Fibroblast of lung (primary cell): ENCODE measurements at regions not wholly inside any gene's neighbourhood (a gene's known extent, or its start where the extent isn't known, plus 50 kb on each side); places are given as distances from the start of the nearest gene placed in this dataset.

Experiments
- DNase-seq, 2 donors: peaks; one replicate each; pipeline versions ENCODE4 v3.0.0 to v3.0.0-alpha.2; 2010; ENCODE audit warnings: low read depth in 2 of 2
- H2AFZ ChIP-seq: 2 replicates; pipeline ENCODE4 v1.5.1; 2012; ENCODE audit warnings: low read length, control low read depth, inconsistent platforms
- H3K27ac ChIP-seq: 2 replicates; pipeline ENCODE4 v1.5.1; 2011; ENCODE audit warnings: low read length, control low read depth; ENCODE audit not compliant: insufficient read depth
- H3K27me3 ChIP-seq: 2 replicates; pipeline ENCODE4 v1.5.1; 2011; ENCODE audit warnings: mild to moderate bottlenecking, low read length; ENCODE audit not compliant: control insufficient read depth, insufficient read depth
- H3K36me3 ChIP-seq: 2 replicates; pipeline ENCODE4 v1.5.1; 2011; ENCODE audit warnings: low read length; ENCODE audit not compliant: control insufficient read depth, insufficient read depth
- H3K4me1 ChIP-seq: 2 replicates; pipeline ENCODE4 v1.5.1; 2011; ENCODE audit warnings: low read length; ENCODE audit not compliant: control insufficient read depth, insufficient read depth; ENCODE audit errors: extremely low read depth
- H3K4me2 ChIP-seq: 2 replicates; pipeline ENCODE4 v1.5.1; 2011; ENCODE audit warnings: low read length, control low read depth; ENCODE audit not compliant: insufficient read depth; ENCODE audit errors: extremely low read depth
- H3K4me3 ChIP-seq, 4 experiments: fragments of 200-600 bp in 1 of 4; sonication (generic) in 1 of 4; replicated peaks in 1 of 4; 2 replicates each; pipeline ENCODE4 v1.5.1; 2011 to 2016; ENCODE audit warnings: low read length in 4 of 4, low read depth in 3 of 4, mild to moderate bottlenecking in 3 of 4, control low read depth in 2 of 4, inconsistent platforms in 1 of 4, mixed read lengths in 1 of 4; ENCODE audit not compliant: insufficient read depth in 1 of 4; ENCODE audit errors: control extremely low read depth in 1 of 4
- H3K79me2 ChIP-seq: 2 replicates; pipeline ENCODE4 v1.5.1; 2012; ENCODE audit warnings: mild to moderate bottlenecking, low read length, inconsistent platforms; ENCODE audit not compliant: control insufficient read depth, insufficient read depth
- H3K9ac ChIP-seq: 2 replicates; pipeline ENCODE4 v1.5.1; 2011; ENCODE audit warnings: mild to moderate bottlenecking, low read length, control low read depth; ENCODE audit not compliant: insufficient read depth
- H3K9me3 ChIP-seq: 2 replicates; pipeline ENCODE4 v1.5.1; 2012; ENCODE audit warnings: low read depth, low read length; ENCODE audit not compliant: control insufficient read depth, insufficient read depth
- H4K20me1 ChIP-seq: 2 replicates; pipeline ENCODE4 v1.5.1; 2011; ENCODE audit warnings: low read length; ENCODE audit not compliant: control insufficient read depth, insufficient read depth; ENCODE audit errors: extremely low read depth
- EZH2 ChIP-seq: IDR thresholded peaks from 2 replicates; pipeline ENCODE4 v1.5.1; 2012; ENCODE audit warnings: low read length, control low read depth, mild to moderate bottlenecking; ENCODE audit errors: missing control alignments
- TF ChIP-seq, protein P1 (sequence below), 2 donors: IDR thresholded peaks in 1 of 2; conservative IDR thresholded peaks in 1 of 2; 1 replicate in 1 of 2; 2 replicates in 1 of 2; pipeline ENCODE4 v1.5.1; 2011 to 2012; ENCODE audit warnings: low read length in 2 of 2, control low read depth in 1 of 2, inconsistent platforms in 1 of 2, low read depth in 1 of 2, mild to moderate bottlenecking in 1 of 2

DNA sequence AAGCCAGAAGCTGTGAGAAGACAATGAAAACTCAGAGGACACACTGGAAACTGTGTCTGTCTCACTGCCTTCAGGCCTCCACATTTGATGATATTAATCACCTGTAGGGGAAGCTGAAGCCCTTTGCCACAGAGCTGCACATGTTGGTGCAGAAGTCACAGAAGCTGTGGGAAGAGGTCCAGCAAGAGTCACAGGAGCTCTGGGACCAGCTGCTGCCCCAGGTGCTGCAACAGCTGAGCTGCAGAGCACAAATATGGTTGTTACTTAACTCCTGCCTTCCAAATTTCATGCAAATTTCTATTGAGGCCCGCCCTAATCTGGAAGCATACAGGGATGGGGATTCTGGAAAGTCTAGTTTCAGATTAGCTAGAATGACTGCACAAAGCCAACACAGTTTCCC, 169.3 kb downstream of the OGFRL1 start:
- Histone ChIP-seq H3K27me3 (no peaks in the 10 kb centered on the region), H3K9ac (no peak overlapping the region), H3K27ac (no peak overlapping the region), H3K9me3 (no peaks in the 10 kb centered on the region), H4K20me1 (no peaks in the 10 kb centered on the region), H3K4me1 (no peaks in the 10 kb centered on the region), H2AFZ (no peak overlapping the region), H3K36me3 (no peaks in the 10 kb centered on the region), H3K4me2 (no peak overlapping the region), H3K4me3 (no peak overlapping the region), H3K79me2 (no peaks in the 10 kb centered on the region)
- TF ChIP-seq EZH2: no peak
- TF ChIP-seq, protein P1, sequence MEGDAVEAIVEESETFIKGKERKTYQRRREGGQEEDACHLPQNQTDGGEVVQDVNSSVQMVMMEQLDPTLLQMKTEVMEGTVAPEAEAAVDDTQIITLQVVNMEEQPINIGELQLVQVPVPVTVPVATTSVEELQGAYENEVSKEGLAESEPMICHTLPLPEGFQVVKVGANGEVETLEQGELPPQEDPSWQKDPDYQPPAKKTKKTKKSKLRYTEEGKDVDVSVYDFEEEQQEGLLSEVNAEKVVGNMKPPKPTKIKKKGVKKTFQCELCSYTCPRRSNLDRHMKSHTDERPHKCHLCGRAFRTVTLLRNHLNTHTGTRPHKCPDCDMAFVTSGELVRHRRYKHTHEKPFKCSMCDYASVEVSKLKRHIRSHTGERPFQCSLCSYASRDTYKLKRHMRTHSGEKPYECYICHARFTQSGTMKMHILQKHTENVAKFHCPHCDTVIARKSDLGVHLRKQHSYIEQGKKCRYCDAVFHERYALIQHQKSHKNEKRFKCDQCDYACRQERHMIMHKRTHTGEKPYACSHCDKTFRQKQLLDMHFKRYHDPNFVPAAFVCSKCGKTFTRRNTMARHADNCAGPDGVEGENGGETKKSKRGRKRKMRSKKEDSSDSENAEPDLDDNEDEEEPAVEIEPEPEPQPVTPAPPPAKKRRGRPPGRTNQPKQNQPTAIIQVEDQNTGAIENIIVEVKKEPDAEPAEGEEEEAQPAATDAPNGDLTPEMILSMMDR (conservative IDR thresholded peaks at IDR 0.05 in 1 of 2, IDR thresholded peaks at IDR 0.05 in 1 of 2; ENCODE audit: low read depth in 1 of 2, low read length in 2 of 2): no peak
- no peak for DNase-seq

DNA sequence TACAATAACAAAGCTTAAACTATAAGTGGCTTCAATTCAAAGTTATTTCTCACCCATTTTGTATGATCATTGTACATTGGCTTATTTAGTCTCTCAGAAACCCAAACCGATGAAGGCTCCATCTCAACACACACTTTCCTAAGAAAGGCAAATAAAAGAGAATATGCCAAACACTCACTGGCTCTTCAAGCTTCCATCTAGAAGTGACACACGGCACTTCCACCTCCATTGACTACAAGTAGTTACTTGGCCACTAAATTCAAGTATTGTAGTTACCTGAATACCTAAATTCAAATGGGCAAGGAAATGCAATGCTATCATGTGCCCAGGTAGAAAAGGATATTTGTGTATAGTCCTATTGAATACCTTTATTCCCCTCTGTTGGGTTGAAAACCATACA, 170.6 kb downstream of the OGFRL1 start:
- no peaks in the 10 kb centered on the region for H3K9me3 ChIP-seq
- H4K20me1 ChIP-seq: no peaks in the 10 kb centered on the region
- TF ChIP-seq EZH2: no peak
- TF ChIP-seq, protein P1 (conservative IDR thresholded peaks at IDR 0.05 in 1 of 2, IDR thresholded peaks at IDR 0.05 in 1 of 2; ENCODE audit: low read depth in 1 of 2, low read length in 2 of 2): no peak

DNA sequence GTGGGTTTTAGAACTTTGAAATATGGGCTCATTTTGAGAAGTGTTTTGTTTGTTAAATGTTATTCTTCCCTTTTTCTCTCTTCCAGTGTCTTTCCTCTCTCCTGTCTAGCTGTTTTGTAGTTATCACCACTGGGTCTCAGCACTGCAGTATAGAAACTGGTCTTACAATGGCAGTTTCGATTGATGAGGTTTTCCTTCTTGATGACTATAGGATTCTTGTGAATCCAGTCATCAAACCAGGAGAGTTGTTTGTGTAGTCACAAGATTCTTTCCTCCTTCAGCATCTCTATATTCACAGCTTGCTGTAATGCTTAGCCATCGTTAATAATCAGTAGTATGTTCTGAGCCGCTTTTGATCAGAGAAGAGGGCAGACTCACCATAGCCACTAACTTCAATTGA, 172.3 kb downstream of the OGFRL1 start:
- DNase-seq: peak in 1 of 2 donors; percentile 92
- Histone ChIP-seq H3K4me1 (no peaks in the 10 kb centered on the region), H3K9me3 (no peaks in the 10 kb centered on the region), H3K27me3 (no peaks in the 10 kb centered on the region), H3K4me3 (no peak overlapping the region), H3K36me3 (no peaks in the 10 kb centered on the region), H3K27ac (no peak overlapping the region), H2AFZ (peak overlapping the region; percentile 47), H3K4me2 (no peak overlapping the region), H4K20me1 (no peaks in the 10 kb centered on the region), H3K79me2 (no peaks in the 10 kb centered on the region), H3K9ac (no peak overlapping the region)
- TF ChIP-seq, protein P1 (conservative IDR thresholded peaks at IDR 0.05 in 1 of 2, IDR thresholded peaks at IDR 0.05 in 1 of 2; ENCODE audit: low read depth in 1 of 2, low read length in 2 of 2): no peak
- TF ChIP-seq EZH2: no peak

More for the DNA sequence above, 170.6 kb downstream of the OGFRL1 start:
- no peak overlapping the region for H2AFZ ChIP-seq
- no peak overlapping the region for H3K27ac ChIP-seq
- H3K4me2 ChIP-seq: no peak overlapping the region
- DNase-seq: no peak
- no peaks in the 10 kb centered on the region for H3K4me1 ChIP-seq
- H3K36me3 ChIP-seq: no peaks in the 10 kb centered on the region
- H3K9ac ChIP-seq: no peak overlapping the region
- H3K4me3 ChIP-seq: no peak overlapping the region
- no peaks in the 10 kb centered on the region for H3K79me2 ChIP-seq
- no peaks in the 10 kb centered on the region for H3K27me3 ChIP-seq
